ENCODE measurements at regions not wholly inside any gene's neighbourhood (a gene's known extent, or its start where the extent isn't known, plus 50 kb on each side); places are given as distances from the start of the nearest gene placed in this dataset.

DNA sequence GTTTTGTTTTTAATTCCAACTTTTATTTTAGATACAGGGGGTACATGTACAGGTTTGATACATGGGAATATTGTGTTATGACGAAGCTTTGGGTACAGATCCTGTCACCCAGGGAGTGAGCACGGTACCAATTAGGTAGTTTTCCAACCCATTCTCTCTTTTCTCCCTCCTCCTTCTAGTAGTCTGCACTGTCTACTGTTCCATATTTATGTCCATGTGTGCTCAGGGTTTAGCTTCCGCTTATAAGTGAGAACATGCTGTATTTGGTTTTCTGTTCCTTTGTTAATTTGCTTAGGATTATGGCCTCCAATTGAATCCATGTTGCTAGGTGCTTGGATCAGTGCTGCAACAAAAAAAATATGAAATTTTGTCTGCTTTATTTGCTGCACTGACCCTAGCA, 659.3 kb upstream of the TMEFF2 start:
- H3K4me2 ChIP-seq (ENCODE audit: low read length) = no peak overlapping the region
- ChIA-PET RAD21 (ENCODE audit: low non-redundant PET in 1 of 2, low total read pairs in 2 of 2, uncharacterized antibody in 2 of 2, unreplicated experiment in 2 of 2) (no interaction called here), CTCF (no interaction called here), POLR2A (no interaction called here)
- ATAC-seq (no peak), DNase-seq (ENCODE audit: low read depth, low spot score) (no peak)
- H3K27me3 ChIP-seq (ENCODE audit: insufficient read depth, low read length) = no peaks in the 10 kb centered on the region
- TF ChIP-seq CEBPB (IDR thresholded peaks at IDR 0.05; ENCODE audit: low read depth) (no peak), POLR2A (IDR thresholded peaks at IDR 0.05; ENCODE audit: borderline replicate concordance, extremely low read depth, insufficient read depth, insufficient read length) (no peak), SIN3A (IDR thresholded peaks at IDR 0.05; ENCODE audit: low read depth) (no peak), ZFX (IDR thresholded peaks at IDR 0.05) (no peak), TCF7L2 (IDR thresholded peaks at IDR 0.05; ENCODE audit: borderline replicate concordance, extremely low read depth, insufficient read depth, insufficient read length) (no peak), CBX3 (IDR thresholded peaks at IDR 0.05; ENCODE audit: low read depth) (no peak), EGR1 (IDR thresholded peaks at IDR 0.05; ENCODE audit: low read depth) (no peak)
- TF ChIP-seq, protein P1, sequence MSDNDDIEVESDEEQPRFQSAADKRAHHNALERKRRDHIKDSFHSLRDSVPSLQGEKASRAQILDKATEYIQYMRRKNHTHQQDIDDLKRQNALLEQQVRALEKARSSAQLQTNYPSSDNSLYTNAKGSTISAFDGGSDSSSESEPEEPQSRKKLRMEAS (IDR thresholded peaks at IDR 0.05) = no peak
- TF ChIP-seq, protein P2, sequence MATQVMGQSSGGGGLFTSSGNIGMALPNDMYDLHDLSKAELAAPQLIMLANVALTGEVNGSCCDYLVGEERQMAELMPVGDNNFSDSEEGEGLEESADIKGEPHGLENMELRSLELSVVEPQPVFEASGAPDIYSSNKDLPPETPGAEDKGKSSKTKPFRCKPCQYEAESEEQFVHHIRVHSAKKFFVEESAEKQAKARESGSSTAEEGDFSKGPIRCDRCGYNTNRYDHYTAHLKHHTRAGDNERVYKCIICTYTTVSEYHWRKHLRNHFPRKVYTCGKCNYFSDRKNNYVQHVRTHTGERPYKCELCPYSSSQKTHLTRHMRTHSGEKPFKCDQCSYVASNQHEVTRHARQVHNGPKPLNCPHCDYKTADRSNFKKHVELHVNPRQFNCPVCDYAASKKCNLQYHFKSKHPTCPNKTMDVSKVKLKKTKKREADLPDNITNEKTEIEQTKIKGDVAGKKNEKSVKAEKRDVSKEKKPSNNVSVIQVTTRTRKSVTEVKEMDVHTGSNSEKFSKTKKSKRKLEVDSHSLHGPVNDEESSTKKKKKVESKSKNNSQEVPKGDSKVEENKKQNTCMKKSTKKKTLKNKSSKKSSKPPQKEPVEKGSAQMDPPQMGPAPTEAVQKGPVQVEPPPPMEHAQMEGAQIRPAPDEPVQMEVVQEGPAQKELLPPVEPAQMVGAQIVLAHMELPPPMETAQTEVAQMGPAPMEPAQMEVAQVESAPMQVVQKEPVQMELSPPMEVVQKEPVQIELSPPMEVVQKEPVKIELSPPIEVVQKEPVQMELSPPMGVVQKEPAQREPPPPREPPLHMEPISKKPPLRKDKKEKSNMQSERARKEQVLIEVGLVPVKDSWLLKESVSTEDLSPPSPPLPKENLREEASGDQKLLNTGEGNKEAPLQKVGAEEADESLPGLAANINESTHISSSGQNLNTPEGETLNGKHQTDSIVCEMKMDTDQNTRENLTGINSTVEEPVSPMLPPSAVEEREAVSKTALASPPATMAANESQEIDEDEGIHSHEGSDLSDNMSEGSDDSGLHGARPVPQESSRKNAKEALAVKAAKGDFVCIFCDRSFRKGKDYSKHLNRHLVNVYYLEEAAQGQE (IDR thresholded peaks at IDR 0.05; ENCODE audit: low read depth) = no peak
- TF ChIP-seq, protein P3, sequence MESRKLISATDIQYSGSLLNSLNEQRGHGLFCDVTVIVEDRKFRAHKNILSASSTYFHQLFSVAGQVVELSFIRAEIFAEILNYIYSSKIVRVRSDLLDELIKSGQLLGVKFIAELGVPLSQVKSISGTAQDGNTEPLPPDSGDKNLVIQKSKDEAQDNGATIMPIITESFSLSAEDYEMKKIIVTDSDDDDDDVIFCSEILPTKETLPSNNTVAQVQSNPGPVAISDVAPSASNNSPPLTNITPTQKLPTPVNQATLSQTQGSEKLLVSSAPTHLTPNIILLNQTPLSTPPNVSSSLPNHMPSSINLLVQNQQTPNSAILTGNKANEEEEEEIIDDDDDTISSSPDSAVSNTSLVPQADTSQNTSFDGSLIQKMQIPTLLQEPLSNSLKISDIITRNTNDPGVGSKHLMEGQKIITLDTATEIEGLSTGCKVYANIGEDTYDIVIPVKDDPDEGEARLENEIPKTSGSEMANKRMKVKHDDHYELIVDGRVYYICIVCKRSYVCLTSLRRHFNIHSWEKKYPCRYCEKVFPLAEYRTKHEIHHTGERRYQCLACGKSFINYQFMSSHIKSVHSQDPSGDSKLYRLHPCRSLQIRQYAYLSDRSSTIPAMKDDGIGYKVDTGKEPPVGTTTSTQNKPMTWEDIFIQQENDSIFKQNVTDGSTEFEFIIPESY (IDR thresholded peaks at IDR 0.05; ENCODE audit: extremely low read depth, insufficient replicate concordance, low read length) = no peak
- TF ChIP-seq, protein P4, sequence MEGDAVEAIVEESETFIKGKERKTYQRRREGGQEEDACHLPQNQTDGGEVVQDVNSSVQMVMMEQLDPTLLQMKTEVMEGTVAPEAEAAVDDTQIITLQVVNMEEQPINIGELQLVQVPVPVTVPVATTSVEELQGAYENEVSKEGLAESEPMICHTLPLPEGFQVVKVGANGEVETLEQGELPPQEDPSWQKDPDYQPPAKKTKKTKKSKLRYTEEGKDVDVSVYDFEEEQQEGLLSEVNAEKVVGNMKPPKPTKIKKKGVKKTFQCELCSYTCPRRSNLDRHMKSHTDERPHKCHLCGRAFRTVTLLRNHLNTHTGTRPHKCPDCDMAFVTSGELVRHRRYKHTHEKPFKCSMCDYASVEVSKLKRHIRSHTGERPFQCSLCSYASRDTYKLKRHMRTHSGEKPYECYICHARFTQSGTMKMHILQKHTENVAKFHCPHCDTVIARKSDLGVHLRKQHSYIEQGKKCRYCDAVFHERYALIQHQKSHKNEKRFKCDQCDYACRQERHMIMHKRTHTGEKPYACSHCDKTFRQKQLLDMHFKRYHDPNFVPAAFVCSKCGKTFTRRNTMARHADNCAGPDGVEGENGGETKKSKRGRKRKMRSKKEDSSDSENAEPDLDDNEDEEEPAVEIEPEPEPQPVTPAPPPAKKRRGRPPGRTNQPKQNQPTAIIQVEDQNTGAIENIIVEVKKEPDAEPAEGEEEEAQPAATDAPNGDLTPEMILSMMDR (IDR thresholded peaks at IDR 0.05 in 2 of 3, conservative IDR thresholded peaks at IDR 0.05 in 1 of 3; ENCODE audit: borderline replicate concordance in 1 of 3, insufficient read depth in 1 of 3, low read depth in 2 of 3, low read length in 2 of 3) = no peak
- H3K4me1 ChIP-seq (ENCODE audit: control insufficient read depth in 1 of 2, insufficient read depth in 2 of 2, low read length in 2 of 2) = no peaks in the 10 kb centered on the region
- H3K9me2 ChIP-seq (ENCODE audit: insufficient read depth) = no peaks in the 10 kb centered on the region
- no peaks in the 10 kb centered on the region for H3K36me3 ChIP-seq (ENCODE audit: control insufficient read depth in 1 of 2, insufficient read depth in 2 of 2, low read length in 2 of 2)
- H3K4me3 ChIP-seq (replicated peaks in 1 of 2; ENCODE audit: low read depth in 1 of 2, low read length in 2 of 2) = no peak overlapping the region
- no peak overlapping the region for H3K27ac ChIP-seq (ENCODE audit: low read depth, low read length)
- no peaks in the 10 kb centered on the region for H3K79me2 ChIP-seq (ENCODE audit: insufficient read depth, low read length)
- no peaks in the 10 kb centered on the region for H3K9me3 ChIP-seq (ENCODE audit: control insufficient read depth in 1 of 2, insufficient read depth in 1 of 2, low read depth in 1 of 2, low read length in 2 of 2)
- H2AFZ ChIP-seq (ENCODE audit: low read depth, low read length, poor library complexity, severe bottlenecking) = no peak overlapping the region
- H3K9ac ChIP-seq (ENCODE audit: low read length) = no peak overlapping the region
- no TSS peak for BruUV-seq (replicated peaks)
- intact Hi-C loops (cut with micrococcal nuclease) = no loop called here
- H4K20me1 ChIP-seq (ENCODE audit: insufficient read depth) = no peaks in the 10 kb centered on the region; the same call in 1 of the 2 replicates

Measured in HCT116 (cell line).